Activated CD8-positive, alpha-beta memory T cell treated with anti-CD3 and anti-CD28 coated beads for 1 hour (primary cell): ENCODE measurements at regions not wholly inside any gene's neighbourhood (a gene's known extent, or its start where the extent isn't known, plus 50 kb on each side); places are given as distances from the start of the nearest gene placed in this dataset.
"Not testable (repeated sequence)": the region's sequence is repeated elsewhere in the genome, so short reads cannot be mapped to it uniquely, and the experiment has no call there.

Source experiments
- DNase-seq, 2 donors: peaks; one replicate each; pipeline ENCODE4 v3.0.0-alpha.2; 2020; ENCODE audit warnings: low read depth in 1 of 2; ENCODE audit errors: extremely low read depth in 1 of 2

- DNase-seq: no peak
Measured at GRCh38 chr5:21615195-21615765, 1237.9 kb downstream of the CDH12 start.

GRCh38 chr5:21613971-21614488, 1239.1 kb downstream of the CDH12 start:
- no peak for DNase-seq

DNA sequence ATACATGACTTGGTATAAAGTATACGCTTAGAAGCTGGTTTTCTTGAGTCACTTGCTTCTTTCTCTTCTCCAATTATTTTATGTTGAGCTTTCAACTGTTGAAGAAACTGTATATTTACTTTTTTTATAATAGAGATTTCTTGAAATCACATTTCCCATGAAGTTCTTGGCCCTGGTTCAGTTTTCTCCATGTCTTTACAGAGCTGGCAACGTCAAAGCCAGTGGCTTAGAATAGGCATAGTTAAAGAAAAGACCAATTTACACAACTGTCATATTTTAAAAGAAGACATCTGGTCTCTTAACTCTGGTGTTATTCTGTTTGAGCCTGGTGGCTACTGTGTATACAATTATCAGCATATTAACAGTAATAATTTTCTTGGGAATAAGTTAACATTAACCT, 1249.3 kb downstream of the CDH12 start:
- DNase-seq: no peak

DNA sequence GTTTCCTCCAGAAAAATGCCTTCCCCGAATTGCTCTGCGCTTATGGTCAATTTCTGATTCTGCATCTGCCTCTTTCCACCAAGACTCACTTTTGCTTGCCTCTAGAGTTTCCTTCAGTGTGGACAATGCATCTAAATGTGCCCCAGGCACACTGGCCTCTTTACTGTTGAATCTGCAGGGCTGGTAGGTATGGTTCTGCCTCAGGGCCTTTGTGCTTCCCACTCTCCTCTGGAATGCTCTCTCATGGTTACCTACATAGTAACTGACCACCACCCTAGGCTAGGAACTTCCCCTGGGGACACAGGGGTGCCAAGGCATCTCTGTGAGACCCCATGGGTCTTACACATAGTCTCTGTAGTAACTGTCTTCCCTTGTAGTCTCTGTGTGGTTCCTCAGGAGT, 1258.6 kb downstream of the CDH12 start:
- DNase-seq: no peak

DNA sequence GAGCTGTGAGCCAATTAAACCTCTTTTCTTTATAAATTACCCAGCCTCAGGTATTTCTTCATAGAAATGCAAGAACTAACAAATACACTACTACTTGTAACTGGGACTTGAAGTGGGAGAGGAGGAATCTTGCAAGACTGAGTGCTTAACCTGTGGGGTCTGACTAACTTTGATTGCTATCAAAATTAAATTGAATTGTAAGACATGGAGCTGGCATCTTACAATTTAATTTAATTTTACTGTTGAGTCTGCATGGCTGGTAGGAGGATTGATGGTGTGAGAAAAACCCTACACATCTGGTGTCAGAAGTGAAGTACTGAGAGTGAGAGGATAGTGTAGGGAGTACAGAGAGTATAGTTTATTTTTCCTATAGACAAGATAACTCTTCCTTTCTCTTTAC, 1259.9 kb downstream of the CDH12 start:
- no peak for DNase-seq

DNA sequence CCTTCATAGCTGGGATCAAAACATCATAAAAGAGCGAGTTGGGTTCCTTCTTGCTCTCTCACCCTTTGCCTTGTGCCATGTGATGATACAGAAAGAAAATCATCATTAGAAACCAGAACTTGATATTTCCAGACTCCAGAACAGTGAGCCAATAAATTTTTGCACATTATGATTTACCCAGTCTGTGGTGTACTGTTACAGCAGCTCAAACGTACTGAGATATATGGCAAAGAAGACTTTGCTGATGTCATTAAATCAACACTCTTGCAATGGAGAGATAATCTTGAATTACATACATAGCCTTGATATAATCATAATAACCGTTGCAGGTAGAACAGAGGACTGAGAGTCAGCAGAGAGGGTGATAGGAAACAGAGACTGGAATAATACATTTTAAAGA, 1271.6 kb downstream of the CDH12 start:
- DNase-seq: no peak

DNA sequence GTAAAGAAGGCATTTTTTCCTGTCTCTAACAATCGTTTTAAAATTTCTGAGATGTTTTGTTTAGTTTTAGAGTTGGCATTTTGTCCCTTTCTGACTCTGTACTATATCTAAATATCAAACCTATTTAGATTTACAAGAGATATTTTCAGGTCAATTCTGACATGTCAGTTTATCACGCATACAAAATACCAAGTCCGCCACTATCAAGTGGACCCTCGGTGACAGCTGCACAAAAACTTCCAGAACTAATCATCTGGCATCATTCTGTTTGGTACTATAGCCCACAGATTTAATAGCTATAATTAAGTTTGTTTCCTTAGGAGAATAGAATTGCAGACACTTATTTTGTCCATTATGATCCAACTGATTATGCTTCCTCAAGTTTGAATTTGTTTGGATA, 1278.2 kb downstream of the CDH12 start:
- no peak for DNase-seq

GRCh38 chr5:21574438-21574837, 1278.7 kb downstream of the CDH12 start:
- no peak for DNase-seq

DNA sequence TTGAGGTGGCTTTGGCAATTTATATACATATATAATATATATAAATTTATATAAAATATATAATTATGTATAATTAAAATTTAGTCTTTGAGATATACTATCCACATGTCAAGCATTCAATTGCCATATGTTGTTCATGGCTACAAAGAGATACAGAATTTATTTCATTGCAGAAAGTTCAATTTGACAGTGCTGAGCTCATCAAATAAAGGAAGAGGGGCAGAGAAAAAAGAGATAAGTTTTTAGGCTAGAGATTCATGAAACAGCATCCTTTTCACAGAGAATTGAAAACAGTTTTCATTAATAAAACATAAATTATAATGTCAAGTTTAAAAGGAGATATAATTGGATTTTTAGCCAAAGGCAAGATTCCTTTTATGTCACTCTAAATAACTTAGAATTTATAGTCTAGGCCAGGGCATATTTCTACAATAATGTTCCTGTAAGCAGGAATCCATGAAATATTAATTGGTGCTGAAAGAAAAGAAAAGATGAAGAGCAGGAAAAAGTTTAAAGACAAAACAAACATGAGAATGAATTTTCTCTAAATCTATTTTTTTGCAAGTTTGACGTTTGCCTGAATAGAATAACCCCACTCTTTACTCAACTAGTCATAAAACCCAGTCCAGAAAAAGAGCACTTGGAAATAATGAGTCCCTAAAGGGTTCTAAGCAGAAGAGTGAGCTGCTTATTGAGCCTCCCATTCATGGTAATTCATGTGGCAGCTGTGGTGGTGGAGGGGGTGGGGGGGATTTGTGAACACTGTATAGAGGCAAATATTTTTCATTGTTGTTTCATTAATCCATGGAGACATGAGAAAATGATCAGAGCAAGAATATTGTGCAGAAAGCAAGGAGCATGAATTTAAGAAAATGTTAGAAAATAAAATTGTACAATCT, 1279.5 kb downstream of the CDH12 start:
- DNase-seq: no peak

DNA sequence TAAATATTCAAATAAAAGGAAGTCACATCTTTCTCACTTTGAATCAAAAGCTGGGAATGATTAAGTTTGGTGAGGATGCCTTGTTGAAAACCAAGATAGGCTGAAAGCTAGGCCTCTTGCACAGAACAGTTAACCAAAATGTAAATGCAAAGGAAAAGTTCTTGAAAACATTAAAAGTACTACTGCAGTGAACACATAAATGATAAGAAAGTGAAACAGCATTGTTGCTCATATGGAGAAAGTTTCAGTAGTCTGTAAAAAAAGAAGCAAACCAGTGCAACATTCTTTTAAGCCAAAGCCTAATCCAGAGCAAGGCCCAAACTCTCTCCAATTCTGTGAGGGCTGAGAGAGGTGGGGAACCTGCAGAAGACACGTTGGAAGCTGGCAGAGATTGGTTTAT, 1281.9 kb downstream of the CDH12 start:
- not testable (repeated sequence) for DNase-seq

- DNase-seq: not testable (repeated sequence)
Measured at GRCh38 chr5:21559109-21559508, 1294.0 kb downstream of the CDH12 start.

DNA sequence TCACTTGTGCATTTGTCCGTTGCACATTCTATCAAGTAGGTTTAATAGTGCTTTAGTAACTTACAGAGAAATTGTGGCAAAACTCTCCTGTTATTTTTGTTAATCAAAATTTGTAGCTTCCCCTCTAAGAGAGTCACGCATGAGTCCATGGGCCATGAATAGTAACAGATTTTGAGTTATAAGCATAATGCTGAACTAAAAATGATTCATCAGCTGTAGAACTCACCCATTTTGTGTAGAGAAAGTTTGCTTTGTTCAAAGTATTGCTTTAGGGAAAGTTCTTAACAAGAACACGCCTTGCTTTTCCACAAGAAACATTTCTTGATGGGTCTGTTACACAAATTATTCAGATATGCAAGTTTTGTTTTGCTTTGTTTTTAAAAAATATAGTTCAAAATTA, 1300.9 kb downstream of the CDH12 start:
- DNase-seq: not testable (repeated sequence)

DNA sequence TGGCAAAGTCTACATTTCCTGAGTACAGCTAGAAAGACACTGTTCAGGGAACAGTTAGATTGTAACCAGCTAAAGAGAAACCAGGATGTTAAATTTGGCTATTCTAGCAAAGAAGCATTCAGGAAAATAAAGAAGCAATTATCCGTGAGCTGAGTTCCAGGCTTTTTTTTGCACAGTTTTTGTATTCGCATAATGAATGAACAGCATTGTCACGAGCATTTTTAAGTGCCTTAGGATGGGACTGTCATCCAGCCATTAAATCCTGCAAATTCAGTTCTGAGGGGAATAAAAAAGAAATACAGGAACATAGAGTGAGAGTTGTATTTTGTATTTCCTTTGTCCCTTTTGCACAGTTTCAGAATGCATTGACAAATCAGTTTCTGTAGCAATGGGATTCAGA, 1302.2 kb downstream of the CDH12 start:
- DNase-seq: not testable (repeated sequence)

GRCh38 chr5:21547656-21548055, 1305.5 kb downstream of the CDH12 start:
- not testable (repeated sequence) for DNase-seq

DNA sequence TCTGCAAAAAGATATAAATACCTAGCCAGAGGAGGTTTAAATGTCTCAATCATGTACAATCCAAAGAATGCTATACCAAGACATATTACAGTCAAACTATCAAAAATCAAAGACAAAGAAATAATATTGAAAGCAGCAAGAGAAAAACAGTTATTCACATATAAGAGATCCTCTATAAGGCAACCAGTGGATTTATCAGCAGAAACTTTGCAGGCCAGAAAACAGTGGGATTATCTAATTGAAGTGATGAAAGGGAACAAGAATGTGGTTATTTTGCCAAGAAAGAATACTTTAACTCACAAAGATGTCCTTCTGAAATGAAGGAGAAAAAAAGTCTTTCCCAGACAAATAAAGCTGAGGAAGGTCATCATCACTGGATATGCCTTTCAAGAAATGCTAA, 1318.0 kb downstream of the CDH12 start:
- DNase-seq: not testable (repeated sequence)

DNA sequence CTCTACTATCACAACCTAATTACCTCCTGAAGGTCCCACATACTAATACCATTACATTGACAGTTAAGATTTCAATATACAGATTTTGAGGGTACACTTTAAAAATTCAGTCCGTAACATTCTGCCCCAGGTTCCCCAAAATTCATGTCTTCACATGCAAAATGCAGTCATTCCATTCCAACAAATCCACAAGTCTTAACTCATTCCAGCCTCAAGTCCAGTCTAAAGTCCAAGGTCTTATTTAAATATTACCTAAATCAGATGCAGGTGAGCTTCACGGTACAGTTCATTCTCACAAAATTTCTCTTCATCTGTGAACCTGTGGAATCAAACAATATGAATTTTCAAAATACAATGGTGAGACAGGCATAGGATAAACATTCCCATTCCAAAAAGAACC, 1332.0 kb downstream of the CDH12 start:
- DNase-seq: not testable (repeated sequence)

DNA sequence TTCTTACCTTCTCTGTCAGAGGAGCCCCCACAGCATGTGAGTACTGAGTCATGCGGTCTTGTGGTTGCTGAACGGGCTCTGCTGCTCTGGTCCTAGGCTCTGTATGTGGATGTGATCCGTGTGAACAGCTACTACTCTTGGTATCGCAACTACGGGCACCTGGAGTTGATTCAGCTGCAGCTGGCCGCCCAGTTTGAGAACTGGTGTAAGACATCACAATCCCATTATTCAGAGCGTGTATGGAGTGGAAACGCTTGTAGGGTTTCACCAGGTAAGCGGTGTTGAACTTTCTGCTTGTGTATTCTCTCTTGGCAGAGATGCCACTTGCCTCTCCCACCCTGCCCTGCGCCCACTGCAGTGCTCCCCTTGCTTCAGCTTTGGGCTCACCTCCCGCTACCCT, 1356.2 kb downstream of the CDH12 start:
- DNase-seq: not testable (repeated sequence)

- DNase-seq: not testable (repeated sequence)
Measured at GRCh38 chr5:21496056-21496455, 1357.1 kb downstream of the CDH12 start.

DNA sequence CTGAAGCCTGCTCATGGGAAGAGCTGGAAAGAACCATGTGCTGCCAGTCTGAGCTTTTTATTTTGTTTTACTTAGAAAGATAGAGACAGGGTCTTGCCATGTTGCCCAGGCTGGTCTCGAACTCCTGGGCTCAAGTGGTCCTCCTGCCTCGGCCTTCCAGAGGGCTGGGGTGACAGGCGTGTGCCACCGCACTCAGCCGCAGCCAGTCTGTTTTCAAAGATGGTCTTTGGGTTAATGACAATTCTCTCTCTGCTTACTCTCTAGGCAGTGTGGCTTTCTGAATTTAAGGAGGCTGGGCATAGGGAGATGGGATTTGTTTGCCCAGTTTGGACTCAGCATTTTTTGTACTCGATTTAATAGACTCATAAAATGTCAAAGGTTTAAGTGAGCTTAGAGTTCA, 1357.9 kb downstream of the CDH12 start:
- DNase-seq: not testable (repeated sequence)

DNA sequence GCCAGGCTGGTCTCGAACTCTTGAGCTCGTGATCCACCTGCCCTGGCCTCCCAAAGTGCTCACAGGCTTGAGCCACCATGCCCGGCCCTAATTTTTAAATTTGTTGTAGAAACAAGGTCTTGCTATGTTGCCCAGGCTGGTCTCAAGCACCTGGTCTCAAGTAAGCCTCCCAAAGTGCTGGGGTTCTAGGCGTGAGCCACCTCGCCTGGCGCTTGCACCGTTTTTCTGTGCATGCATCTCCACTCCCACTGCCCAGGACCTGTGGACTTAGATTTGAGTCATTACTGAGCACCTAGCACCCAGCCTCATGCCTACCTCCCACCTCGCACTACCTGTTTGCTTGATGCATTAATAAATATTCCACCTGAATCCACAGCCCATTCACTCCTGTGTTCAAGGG, 1359.1 kb downstream of the CDH12 start:
- not testable (repeated sequence) for DNase-seq

DNA sequence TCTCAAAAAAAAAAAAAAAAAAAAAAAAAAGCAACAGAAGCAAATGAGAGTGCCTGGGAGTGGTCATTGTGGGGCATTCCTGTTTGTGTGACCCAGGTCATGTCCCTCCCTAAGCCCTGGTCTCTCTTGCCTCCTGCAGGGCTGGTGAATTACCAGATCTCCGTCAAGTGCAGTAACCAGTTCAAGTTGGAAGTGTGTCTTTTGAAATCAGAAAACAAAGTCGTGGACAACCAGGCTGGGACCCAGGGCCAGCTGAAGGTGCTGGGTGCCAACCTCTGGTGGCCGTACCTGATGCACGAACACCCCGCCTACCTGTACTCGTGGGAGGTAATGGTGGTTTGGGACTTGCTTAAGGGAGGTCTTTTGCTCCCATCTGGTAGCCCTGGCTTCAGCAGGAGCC, 1362.0 kb downstream of the CDH12 start:
- DNase-seq: not testable (repeated sequence)

DNA sequence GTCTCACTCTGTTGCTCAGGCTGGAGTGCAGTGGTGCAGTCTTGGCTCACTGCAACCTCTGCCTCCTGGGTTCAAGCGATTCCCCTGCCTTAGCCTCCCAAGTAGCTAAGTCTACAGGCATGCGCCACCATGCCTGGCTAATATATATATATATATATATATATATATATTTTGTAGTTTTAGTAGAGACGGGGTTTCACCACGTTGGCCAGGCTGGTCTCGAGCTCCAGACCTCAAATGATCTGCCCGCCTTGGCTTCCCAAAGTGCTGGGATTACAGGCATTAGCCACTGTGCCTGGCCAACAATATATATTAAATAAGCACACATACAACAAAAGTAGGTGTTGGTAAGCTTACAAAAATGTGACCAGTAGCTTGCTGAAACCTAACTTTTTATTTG, 1364.3 kb downstream of the CDH12 start:
- DNase-seq: not testable (repeated sequence)
